B cell (primary cell): ENCODE measurements at regions not wholly inside any gene's neighbourhood (a gene's known extent, or its start where the extent isn't known, plus 50 kb on each side); places are given as distances from the start of the nearest gene placed in this dataset.

Experiments used
- ATAC-seq: fragments of 200-7000 bp; cut with Tn5 transposase; one replicate; pipeline ENCODE4 v1.10.0; 2021; ENCODE audit warnings: low read depth, mild to moderate bottlenecking, moderate number of reproducible peaks, moderate library complexity
- CTCF ChIA-PET: fragments of 350-600 bp; sonication (Branson Sonifier 250); formaldehyde crosslinking; loops from one replicate; lab custom pipeline; 2021; ENCODE audit warnings: antibody characterized with exemption, inconsistent platforms; lab: Charles Lee
- POLR2A ChIA-PET: fragments of 350-600 bp; sonication (Branson Sonifier 250); formaldehyde crosslinking; loops from one replicate; lab custom pipeline; 2021; ENCODE audit warnings: antibody characterized with exemption; lab: Charles Lee
- DNase-seq: peaks from one replicate; pipeline ENCODE4 v3.0.0; 2013
- H2AFZ ChIP-seq: 2 replicates; pipeline ENCODE4 v1.6.1; 2012; ENCODE audit warnings: mild to moderate bottlenecking, low read depth, low read length; ENCODE audit not compliant: insufficient read depth, poor library complexity, severe bottlenecking
- H3K27ac ChIP-seq, 2 donors: 1 replicate in 1 of 2; 2 replicates in 1 of 2; pipeline ENCODE4 v1.5.1; 2012 to 2013; ENCODE audit warnings: low read length in 2 of 2, mild to moderate bottlenecking in 2 of 2, moderate library complexity in 1 of 2
- H3K27me3 ChIP-seq, 4 experiments: fragments of 200-600 bp in 1 of 4; sonication (generic) in 1 of 4; replicated peaks in 1 of 4; 1 replicate in 2 of 4; 2 replicates in 2 of 4; pipeline versions ENCODE4 v1.6.1 to v1.7.0; 2013 to 2016; ENCODE audit warnings: low read length in 3 of 4, mild to moderate bottlenecking in 2 of 4, mixed read lengths in 1 of 4, moderate library complexity in 1 of 4; ENCODE audit not compliant: insufficient read depth in 4 of 4, control insufficient read depth in 3 of 4; ENCODE audit errors: control extremely low read depth in 1 of 4
- H3K36me3 ChIP-seq, 2 experiments: replicated peaks in 1 of 2; 1 replicate in 1 of 2; 2 replicates in 1 of 2; pipeline versions ENCODE4 v1.6.1 to v1.7.1; 2013; ENCODE audit warnings: low read length in 1 of 2; ENCODE audit not compliant: insufficient read depth in 2 of 2, control insufficient read depth in 1 of 2; ENCODE audit errors: control extremely low read depth in 1 of 2, extremely low read depth in 1 of 2
- H3K4me1 ChIP-seq, 2 donors: fragments of 200-600 bp in 1 of 2; sonication (generic) in 1 of 2; 1 replicate in 1 of 2; 2 replicates in 1 of 2; pipeline versions ENCODE4 v1.5.1 to v1.6.1; 2013 to 2017; ENCODE audit warnings: low read length in 2 of 2; ENCODE audit not compliant: control insufficient read depth in 2 of 2, insufficient read depth in 2 of 2
- H3K4me2 ChIP-seq: replicated peaks from 2 replicates; pipeline ENCODE3; 2012; ENCODE audit warnings: mild to moderate bottlenecking, low read depth, low read length; ENCODE audit not compliant: poor library complexity, severe bottlenecking
- H3K4me3 ChIP-seq, 5 experiments: fragments of 200-600 bp in 1 of 5; sonication (generic) in 1 of 5; 1 replicate in 3 of 5; 2 replicates in 2 of 5; pipeline versions ENCODE4 v1.5.1 to v1.7.0; 2011 to 2016; ENCODE audit warnings: low read length in 4 of 5, mild to moderate bottlenecking in 4 of 5, low read depth in 2 of 5, control low read depth in 1 of 5, moderate library complexity in 1 of 5; ENCODE audit not compliant: insufficient read depth in 1 of 5; ENCODE audit errors: control extremely low read depth in 1 of 5, extremely low read depth in 1 of 5
- H3K79me2 ChIP-seq: fragments of 200-600 bp; sonication (generic); one replicate; pipeline ENCODE4 v1.6.0; 2016; ENCODE audit warnings: low read length; ENCODE audit not compliant: control insufficient read depth, insufficient read depth
- H3K9ac ChIP-seq: fragments of 200-600 bp; sonication (generic); 2 replicates; pipeline ENCODE4 v1.6.1; 2017; ENCODE audit warnings: mild to moderate bottlenecking, low read length, moderate library complexity
- H3K9me3 ChIP-seq, 3 donors: one replicate each; pipeline versions ENCODE4 v1.6.1 to v1.7.1; 2013; ENCODE audit warnings: low read length in 2 of 3; ENCODE audit not compliant: control insufficient read depth in 2 of 3, insufficient read depth in 1 of 3; ENCODE audit errors: control extremely low read depth in 1 of 3
- H4K20me1 ChIP-seq: 2 replicates; pipeline ENCODE4 v1.6.0; 2012; ENCODE audit warnings: mild to moderate bottlenecking, low read length; ENCODE audit not compliant: insufficient read depth, control insufficient read depth, poor library complexity, severe bottlenecking
- H3K27ac Mint-ChIP-seq: one replicate; pipeline ENCODE4 v1.8.0; 2021; ENCODE audit warnings: mixed read lengths
- H3K27me3 Mint-ChIP-seq: one replicate; pipeline ENCODE4 v1.8.0; 2021; ENCODE audit warnings: mixed read lengths
- H3K4me1 Mint-ChIP-seq: one replicate; pipeline ENCODE4 v1.8.0; 2021; ENCODE audit warnings: mixed read lengths
- H3K4me3 Mint-ChIP-seq: one replicate; pipeline ENCODE4 v1.8.0; 2021; ENCODE audit warnings: mixed read lengths
- H3K9me3 Mint-ChIP-seq: one replicate; pipeline ENCODE4 v1.8.0; 2022; ENCODE audit warnings: mixed read lengths; ENCODE audit not compliant: insufficient read depth
- EZH2 ChIP-seq: IDR thresholded peaks from 2 replicates; pipeline ENCODE4 v1.6.1; 2012; ENCODE audit warnings: borderline replicate concordance, low read depth, mild to moderate bottlenecking, moderate library complexity, low read length; ENCODE audit not compliant: insufficient read depth, poor library complexity, severe bottlenecking
- WGBS: methylation state at CpG from one replicate; pipeline ENCODE4 v1.1.5; 2013; ENCODE audit warnings: missing lambda C conversion rate; ENCODE audit not compliant: insufficient coverage; 5-methylcytosine and 5-hydroxymethylcytosine counted together
- intact Hi-C: fragments of 100-400 bp; cut with micrococcal nuclease; formaldehyde crosslinking; loops from one replicate; pipeline ENCODE4 v1.10.0; 2022
- TF ChIP-seq, protein P1 (sequence below): fragments of 200-600 bp; IDR thresholded peaks from one replicate; pipeline ENCODE4 v1.8.0; 2022; ENCODE audit warnings: antibody characterized with exemption, mild to moderate bottlenecking

DNA sequence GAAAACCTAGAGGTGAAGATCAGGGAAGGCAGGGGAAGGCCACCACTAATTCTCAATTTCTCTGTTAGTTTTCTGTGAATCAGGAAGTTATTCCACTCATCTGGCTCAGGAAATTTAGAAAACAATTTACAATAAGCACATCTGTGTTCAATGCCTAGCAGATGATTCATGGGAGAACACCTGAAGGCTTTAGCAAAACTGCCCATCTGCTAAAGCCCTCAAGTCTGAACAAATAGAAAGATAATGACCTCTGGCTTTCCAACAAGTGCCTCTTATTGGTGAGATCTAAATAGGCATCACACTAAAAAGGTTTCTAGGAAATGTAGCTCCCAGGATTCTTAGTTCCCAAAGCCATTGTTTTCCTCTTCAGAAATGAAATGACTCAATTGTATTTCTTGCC lies 122.1 kb upstream of the GNPDA2 start:
- no peaks in the 10 kb centered on the region for H3K4me1 ChIP-seq
- TF ChIP-seq, protein P1, sequence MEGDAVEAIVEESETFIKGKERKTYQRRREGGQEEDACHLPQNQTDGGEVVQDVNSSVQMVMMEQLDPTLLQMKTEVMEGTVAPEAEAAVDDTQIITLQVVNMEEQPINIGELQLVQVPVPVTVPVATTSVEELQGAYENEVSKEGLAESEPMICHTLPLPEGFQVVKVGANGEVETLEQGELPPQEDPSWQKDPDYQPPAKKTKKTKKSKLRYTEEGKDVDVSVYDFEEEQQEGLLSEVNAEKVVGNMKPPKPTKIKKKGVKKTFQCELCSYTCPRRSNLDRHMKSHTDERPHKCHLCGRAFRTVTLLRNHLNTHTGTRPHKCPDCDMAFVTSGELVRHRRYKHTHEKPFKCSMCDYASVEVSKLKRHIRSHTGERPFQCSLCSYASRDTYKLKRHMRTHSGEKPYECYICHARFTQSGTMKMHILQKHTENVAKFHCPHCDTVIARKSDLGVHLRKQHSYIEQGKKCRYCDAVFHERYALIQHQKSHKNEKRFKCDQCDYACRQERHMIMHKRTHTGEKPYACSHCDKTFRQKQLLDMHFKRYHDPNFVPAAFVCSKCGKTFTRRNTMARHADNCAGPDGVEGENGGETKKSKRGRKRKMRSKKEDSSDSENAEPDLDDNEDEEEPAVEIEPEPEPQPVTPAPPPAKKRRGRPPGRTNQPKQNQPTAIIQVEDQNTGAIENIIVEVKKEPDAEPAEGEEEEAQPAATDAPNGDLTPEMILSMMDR, result no peak
- no peak for TF ChIP-seq EZH2
- H3K4me1 Mint-ChIP-seq, result no peaks in the 10 kb centered on the region
- H3K79me2 ChIP-seq, result no peaks in the 10 kb centered on the region
- no peak overlapping the region for H3K27ac Mint-ChIP-seq
- no peak overlapping the region for H3K4me2 ChIP-seq
- CTCF ChIA-PET, result no interaction called here
- POLR2A ChIA-PET, result no interaction called here
- no peak overlapping the region for H3K9ac ChIP-seq
- H3K36me3 ChIP-seq, result no peaks in the 10 kb centered on the region
- no peak overlapping the region for H2AFZ ChIP-seq
- no peaks in the 10 kb centered on the region for H4K20me1 ChIP-seq
- no peaks in the 10 kb centered on the region for H3K27me3 ChIP-seq
- peaks cover 3% of the 10 kb centered on the region for H3K9me3 Mint-ChIP-seq
- no peak overlapping the region for H3K27ac ChIP-seq
- H3K9me3 ChIP-seq, result peaks cover 0 to 7% (median 0%) of the 10 kb centered on the region in 3 donors
- H3K4me3 Mint-ChIP-seq, result no peak overlapping the region
- ATAC-seq (no peak), DNase-seq (no peak)
- no peak overlapping the region for H3K4me3 ChIP-seq
- intact Hi-C loops, result no loop called here
- no peaks in the 10 kb centered on the region for H3K27me3 Mint-ChIP-seq

DNA sequence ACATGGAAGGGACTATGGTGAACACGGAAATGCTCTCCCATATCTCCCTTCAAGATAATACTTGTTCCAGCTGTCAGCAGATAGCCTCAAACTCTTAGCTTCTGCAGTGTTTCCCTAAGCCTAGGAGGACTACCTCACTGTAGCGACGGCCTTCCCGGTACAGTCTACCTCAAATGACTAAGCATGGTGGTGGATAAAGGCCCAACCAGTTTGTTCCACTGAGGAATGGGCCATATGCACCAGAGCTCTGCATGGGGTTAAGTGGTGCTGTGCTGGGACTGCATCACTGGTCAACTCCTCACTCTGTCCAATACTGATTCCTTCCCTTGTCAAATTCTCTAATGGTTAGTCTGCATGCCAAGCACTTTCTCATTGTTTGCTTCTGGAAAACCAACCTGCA lies 119.6 kb upstream of the GNPDA2 start:
- no peaks in the 10 kb centered on the region for H3K27me3 Mint-ChIP-seq
- intact Hi-C loops, result no loop called here
- Histone ChIP-seq H3K4me1 (no peaks in the 10 kb centered on the region), H3K9me3 (no peaks in the 10 kb centered on the region), H2AFZ (no peak overlapping the region), H3K9ac (no peak overlapping the region), H3K4me2 (no peak overlapping the region), H3K4me3 (no peak overlapping the region), H3K27me3 (no peaks in the 10 kb centered on the region), H4K20me1 (no peaks in the 10 kb centered on the region), H3K36me3 (no peaks in the 10 kb centered on the region), H3K79me2 (no peaks in the 10 kb centered on the region), H3K27ac (no peak overlapping the region)
- no peaks in the 10 kb centered on the region for H3K4me1 Mint-ChIP-seq
- ATAC-seq (no peak), DNase-seq (no peak)
- 87% methylated on average over 3 of the region's 4 CpGs for WGBS
- H3K9me3 Mint-ChIP-seq, result no peaks in the 10 kb centered on the region
- no peak overlapping the region for H3K4me3 Mint-ChIP-seq
- ChIA-PET CTCF (no interaction called here), POLR2A (no interaction called here)
- TF ChIP-seq, protein P1, result no peak
- TF ChIP-seq EZH2, result no peak
- no peak overlapping the region for H3K27ac Mint-ChIP-seq
